Endothelial cell of umbilical vein (primary cell): ENCODE measurements at regions not wholly inside any gene's neighbourhood (a gene's known extent, or its start where the extent isn't known, plus 50 kb on each side); places are given as distances from the start of the nearest gene placed in this dataset.

Experiments used
- BruUV-seq: library from RNA; stranded (reverse); fragments of 400-500 nt; replicated peaks from 2 replicates; lab custom pipeline; 2021; lab: Mats Ljungman, UMichigan
- CTCF ChIA-PET: fragments of 300-600, 350-600 bp; sonication (Branson Sonifier 250); formaldehyde crosslinking; loops from one replicate; lab custom pipeline; 2021; ENCODE audit warnings: antibody characterized with exemption, inconsistent platforms; lab: Charles Lee
- POLR2A ChIA-PET: fragments of 300-600, 350-600 bp; sonication (Branson Sonifier 250); formaldehyde crosslinking; loops from one replicate; lab custom pipeline; 2021; ENCODE audit warnings: antibody characterized with exemption, inconsistent platforms; lab: Charles Lee
- DNase-seq: peaks from one replicate; pipeline ENCODE4 v3.0.0-alpha.2; 2011; ENCODE audit warnings: low read depth, low spot score
- FAIRE-seq: peaks from 2 replicates; lab custom pipeline; 2011; peaks lifted over from hg19 to GRCh38; lab: Jason Lieb, UNC
- H2AFZ ChIP-seq: 2 replicates; pipeline ENCODE4 v1.6.0; 2012; ENCODE audit warnings: low read depth, low read length, control low read depth, inconsistent platforms
- H3K27ac ChIP-seq: 2 replicates; pipeline ENCODE4 v1.5.1; 2011; ENCODE audit warnings: low read depth, mild to moderate bottlenecking, control low read depth, low read length, moderate library complexity; ENCODE audit not compliant: insufficient read depth
- H3K27me3 ChIP-seq, 2 experiments: 2 replicates each; pipeline versions ENCODE4 v1.6.0 to v1.6.1; 2011; ENCODE audit warnings: low read length in 2 of 2, mixed read lengths in 1 of 2; ENCODE audit not compliant: control insufficient read depth in 2 of 2, insufficient read depth in 2 of 2
- H3K36me3 ChIP-seq, 2 experiments: 2 replicates in 1 of 2; 3 replicates in 1 of 2; pipeline ENCODE4 v1.5.1; 2011; ENCODE audit warnings: low read length in 2 of 2, mild to moderate bottlenecking in 1 of 2, moderate library complexity in 1 of 2; ENCODE audit not compliant: control insufficient read depth in 2 of 2, insufficient read depth in 2 of 2; ENCODE audit errors: extremely low read depth in 1 of 2
- H3K4me1 ChIP-seq: 3 replicates; pipeline ENCODE4 v1.5.1; 2011; ENCODE audit warnings: mild to moderate bottlenecking, low read length; ENCODE audit not compliant: control insufficient read depth, insufficient read depth; ENCODE audit errors: extremely low read depth
- H3K4me2 ChIP-seq: 2 replicates; pipeline ENCODE4 v1.6.1; 2011; ENCODE audit warnings: low read length, control low read depth, mixed read lengths; ENCODE audit not compliant: insufficient read depth
- H3K4me3 ChIP-seq, 3 experiments: fragments of 200-600 bp in 1 of 3; sonication (generic), shearing (Covaris generic) in 1 of 3; replicated peaks in 1 of 3; 2 replicates each; pipeline ENCODE4 v1.5.1; 2011 to 2016; ENCODE audit warnings: control low read depth in 3 of 3, low read length in 3 of 3, mild to moderate bottlenecking in 2 of 3, inconsistent platforms in 1 of 3, low read depth in 1 of 3, moderate library complexity in 1 of 3; ENCODE audit not compliant: insufficient read depth in 1 of 3
- H3K79me2 ChIP-seq: 2 replicates; pipeline ENCODE4 v1.6.0; 2012; ENCODE audit warnings: low read length, inconsistent platforms; ENCODE audit not compliant: control insufficient read depth, insufficient read depth
- H3K9ac ChIP-seq: replicated peaks from 2 replicates; pipeline ENCODE3; 2011; ENCODE audit warnings: low read length, control low read depth; ENCODE audit not compliant: insufficient read depth; ENCODE audit errors: extremely low read depth
- H3K9me1 ChIP-seq: replicated peaks from 3 replicates; pipeline ENCODE4 v1.6.0; 2011; ENCODE audit warnings: mild to moderate bottlenecking, low read length; ENCODE audit not compliant: control insufficient read depth, insufficient read depth; ENCODE audit errors: extremely low read depth
- H3K9me3 ChIP-seq: replicated peaks from 2 replicates; pipeline ENCODE4 v1.5.1; 2012; ENCODE audit warnings: low read length, inconsistent platforms; ENCODE audit not compliant: control insufficient read depth, insufficient read depth
- H4K20me1 ChIP-seq: replicated peaks from 2 replicates; pipeline ENCODE3; 2011; ENCODE audit warnings: mild to moderate bottlenecking, low read length; ENCODE audit not compliant: control insufficient read depth, insufficient read depth; ENCODE audit errors: extremely low read depth
- FOS ChIP-seq: IDR thresholded peaks from 2 replicates; pipeline ENCODE4 v1.6.1; 2011; ENCODE audit warnings: mild to moderate bottlenecking, low read length, moderate library complexity, borderline replicate concordance; ENCODE audit not compliant: insufficient read depth
- GATA2 ChIP-seq: IDR thresholded peaks from 2 replicates; pipeline ENCODE4 v1.7.0; 2011; ENCODE audit warnings: low read depth, mild to moderate bottlenecking, moderate library complexity, mixed read lengths, low read length; ENCODE audit not compliant: insufficient read length, insufficient read depth
- JUN ChIP-seq: IDR thresholded peaks from 2 replicates; pipeline ENCODE4 v1.6.1; 2011; ENCODE audit warnings: borderline replicate concordance, low read depth; ENCODE audit not compliant: insufficient read length, insufficient read depth
- POLR2A ChIP-seq: IDR thresholded peaks from 2 replicates; pipeline ENCODE4 v1.6.1; 2012; ENCODE audit warnings: low read depth, mild to moderate bottlenecking, control low read depth, low read length
- dilution Hi-C: fragments of 300-500 bp; cut with MboI; formaldehyde crosslinking; loops from one replicate; pipeline ENCODE4 v1.15.0; 2019; ENCODE audit warnings: low sequenced_read_pairs; ENCODE audit not compliant: extremely low pct_ligation_motif_present
- intact Hi-C: fragments of 100-400 bp; cut with micrococcal nuclease; formaldehyde crosslinking; loops from one replicate; pipeline ENCODE4 v1.10.0; 2022
- TF ChIP-seq, protein P1 (sequence below): IDR thresholded peaks from 2 replicates; pipeline ENCODE4 v1.6.1; 2011; ENCODE audit not compliant: insufficient read depth, insufficient read length
- TF ChIP-seq, protein P2 (sequence below), 2 donors: IDR thresholded peaks; 1 replicate in 1 of 2; 2 replicates in 1 of 2; pipeline ENCODE4 v1.5.1; 2011; ENCODE audit warnings: low read length in 2 of 2, mild to moderate bottlenecking in 2 of 2, moderate library complexity in 2 of 2, control low read depth in 1 of 2, inconsistent platforms in 1 of 2, low read depth in 1 of 2; ENCODE audit not compliant: insufficient read depth in 1 of 2; ENCODE audit errors: extremely low read depth in 1 of 2

DNA sequence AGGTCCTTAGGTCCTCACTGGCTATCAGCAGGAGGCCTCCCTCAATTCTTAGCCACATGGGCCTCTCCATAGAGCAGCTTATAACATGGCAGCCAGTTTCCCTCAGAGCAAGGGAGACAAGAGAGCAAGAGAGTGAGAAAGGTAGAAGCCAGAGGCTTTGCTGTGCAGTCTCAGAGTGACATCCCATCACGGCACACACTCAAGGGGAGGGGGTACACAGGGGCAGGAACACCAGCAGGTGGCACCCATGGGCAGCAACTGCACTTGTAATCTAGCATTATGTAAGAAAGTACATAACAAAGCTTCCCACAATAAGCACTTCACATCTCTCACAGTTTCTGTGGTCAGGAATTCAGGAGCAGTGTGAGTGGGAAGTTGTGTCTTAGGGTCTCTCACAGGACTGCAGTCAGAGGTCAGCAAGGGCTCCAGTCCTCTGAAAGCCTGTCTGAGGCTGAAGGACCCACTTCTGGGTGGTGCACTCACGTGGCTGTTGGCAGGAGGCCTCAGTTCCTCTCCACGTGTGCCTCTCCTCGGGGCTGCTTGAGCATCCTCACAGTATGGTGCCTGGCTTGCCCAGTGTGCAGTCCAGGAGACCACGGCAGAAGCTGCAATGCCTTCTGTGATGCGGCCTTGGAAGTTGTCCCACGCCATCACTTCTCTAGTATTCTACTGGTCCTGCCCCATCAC, 159.4 kb downstream of the OAT start:
- no peak for DNase-seq
- BruUV-seq, result no TSS peak

More for the DNA sequence above, 159.4 kb downstream of the OAT start:
- dilution Hi-C loops (no loop called here), intact Hi-C loops (no loop called here)
- Histone ChIP-seq H4K20me1 (no peaks in the 10 kb centered on the region), H3K27me3 (no peaks in the 10 kb centered on the region), H3K4me3 (no peak overlapping the region), H3K27ac (no peak overlapping the region), H3K9ac (no peak overlapping the region), H3K9me3 (no peaks in the 10 kb centered on the region), H3K4me2 (no peak overlapping the region), H3K9me1 (no peaks in the 10 kb centered on the region), H3K79me2 (no peaks in the 10 kb centered on the region), H2AFZ (no peak overlapping the region), H3K4me1 (no peaks in the 10 kb centered on the region), H3K36me3 (no peaks in the 10 kb centered on the region)
- no peak for TF ChIP-seq JUN
- TF ChIP-seq, protein P1, sequence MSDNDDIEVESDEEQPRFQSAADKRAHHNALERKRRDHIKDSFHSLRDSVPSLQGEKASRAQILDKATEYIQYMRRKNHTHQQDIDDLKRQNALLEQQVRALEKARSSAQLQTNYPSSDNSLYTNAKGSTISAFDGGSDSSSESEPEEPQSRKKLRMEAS, result no peak
- no peak for TF ChIP-seq POLR2A
- no peak for TF ChIP-seq FOS
- TF ChIP-seq GATA2, result no peak
- TF ChIP-seq, protein P2, sequence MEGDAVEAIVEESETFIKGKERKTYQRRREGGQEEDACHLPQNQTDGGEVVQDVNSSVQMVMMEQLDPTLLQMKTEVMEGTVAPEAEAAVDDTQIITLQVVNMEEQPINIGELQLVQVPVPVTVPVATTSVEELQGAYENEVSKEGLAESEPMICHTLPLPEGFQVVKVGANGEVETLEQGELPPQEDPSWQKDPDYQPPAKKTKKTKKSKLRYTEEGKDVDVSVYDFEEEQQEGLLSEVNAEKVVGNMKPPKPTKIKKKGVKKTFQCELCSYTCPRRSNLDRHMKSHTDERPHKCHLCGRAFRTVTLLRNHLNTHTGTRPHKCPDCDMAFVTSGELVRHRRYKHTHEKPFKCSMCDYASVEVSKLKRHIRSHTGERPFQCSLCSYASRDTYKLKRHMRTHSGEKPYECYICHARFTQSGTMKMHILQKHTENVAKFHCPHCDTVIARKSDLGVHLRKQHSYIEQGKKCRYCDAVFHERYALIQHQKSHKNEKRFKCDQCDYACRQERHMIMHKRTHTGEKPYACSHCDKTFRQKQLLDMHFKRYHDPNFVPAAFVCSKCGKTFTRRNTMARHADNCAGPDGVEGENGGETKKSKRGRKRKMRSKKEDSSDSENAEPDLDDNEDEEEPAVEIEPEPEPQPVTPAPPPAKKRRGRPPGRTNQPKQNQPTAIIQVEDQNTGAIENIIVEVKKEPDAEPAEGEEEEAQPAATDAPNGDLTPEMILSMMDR (IDR thresholded peaks at IDR 0.05; ENCODE audit: extremely low read depth in 1 of 2, insufficient read depth in 1 of 2, low read depth in 1 of 2, low read length in 2 of 2), result peak in 1 of 2 donors; percentile 18
- CTCF ChIA-PET, result interaction anchor here (1.4 to 2.1 kb wide), 2 partner anchors 130 to 265 kb away, joined by 4 to 8 read pairs; no protein-coding TSS in a partner anchor
- POLR2A ChIA-PET, result no interaction called here
- FAIRE-seq, result no peak
